Common myeloid progenitor, CD34-positive (primary cell): ENCODE measurements at regions not wholly inside any gene's neighbourhood (a gene's known extent, or its start where the extent isn't known, plus 50 kb on each side); places are given as distances from the start of the nearest gene placed in this dataset.

Source experiments
- CTCF ChIA-PET: fragments of 350-600 bp; sonication (Branson Sonifier 250); formaldehyde crosslinking; loops from one replicate; lab custom pipeline; 2021; ENCODE audit warnings: antibody characterized with exemption; lab: Charles Lee
- POLR2A ChIA-PET: fragments of 350-600 bp; sonication (Branson Sonifier 250); formaldehyde crosslinking; loops from one replicate; lab custom pipeline; 2021; ENCODE audit warnings: antibody characterized with exemption; lab: Charles Lee
- DNase-seq, 3 donors: peaks; one replicate each; pipeline versions ENCODE4 v3.0.0 to v3.0.0-alpha.2; 2013
- H3K27ac ChIP-seq, 2 experiments: 1 replicate in 1 of 2; 2 replicates in 1 of 2; pipeline ENCODE4 v1.7.0; 2013; ENCODE audit warnings: inconsistent platforms in 2 of 2, low read length in 2 of 2, mild to moderate bottlenecking in 2 of 2, low read depth in 1 of 2, moderate library complexity in 1 of 2; ENCODE audit not compliant: severe bottlenecking in 2 of 2, insufficient read depth in 1 of 2, poor library complexity in 1 of 2
- H3K27me3 ChIP-seq, 5 experiments: replicated peaks in 2 of 5; 1 replicate in 3 of 5; 2 replicates in 2 of 5; pipeline versions ENCODE4 v1.6.1 to v1.7.0; 2013; ENCODE audit warnings: low read length in 4 of 5, mild to moderate bottlenecking in 2 of 5, moderate library complexity in 2 of 5, inconsistent platforms in 1 of 5; ENCODE audit not compliant: insufficient read depth in 5 of 5, control insufficient read depth in 4 of 5
- H3K36me3 ChIP-seq, 4 experiments: 1 replicate in 2 of 4; 2 replicates in 2 of 4; pipeline versions ENCODE4 v1.6.1 to v1.7.0; 2013; ENCODE audit warnings: low read length in 3 of 4, control low read depth in 1 of 4, mild to moderate bottlenecking in 1 of 4; ENCODE audit not compliant: control insufficient read depth in 4 of 4, insufficient read depth in 4 of 4
- H3K4me1 ChIP-seq, 4 experiments: 1 replicate in 3 of 4; 2 replicates in 1 of 4; pipeline versions ENCODE4 v1.6.1 to v1.7.1; 2013; ENCODE audit warnings: low read length in 3 of 4, mild to moderate bottlenecking in 3 of 4, control low read depth in 1 of 4, inconsistent platforms in 1 of 4, moderate library complexity in 1 of 4; ENCODE audit not compliant: control insufficient read depth in 4 of 4, insufficient read depth in 4 of 4; ENCODE audit errors: control extremely low read depth in 1 of 4
- H3K4me3 ChIP-seq, 7 experiments: 1 replicate in 4 of 7; 2 replicates in 3 of 7; pipeline versions ENCODE4 v1.5.1 to v1.7.0; 2013; ENCODE audit warnings: mild to moderate bottlenecking in 7 of 7, low read length in 6 of 7, moderate library complexity in 6 of 7, inconsistent platforms in 2 of 7, low read depth in 2 of 7, control low read depth in 1 of 7; ENCODE audit not compliant: insufficient read depth in 4 of 7, control insufficient read depth in 1 of 7; ENCODE audit errors: extremely low read depth in 1 of 7
- H3K9me3 ChIP-seq, 5 experiments: 1 replicate in 4 of 5; 2 replicates in 1 of 5; pipeline versions ENCODE4 v1.6.1 to v1.7.1; 2013; ENCODE audit warnings: low read length in 4 of 5, mild to moderate bottlenecking in 2 of 5, inconsistent platforms in 1 of 5, low read depth in 1 of 5, moderate library complexity in 1 of 5; ENCODE audit not compliant: control insufficient read depth in 4 of 5, insufficient read depth in 2 of 5; ENCODE audit errors: control extremely low read depth in 1 of 5
- WGBS: methylation state at CpG from one replicate; pipeline ENCODE4 v1.1.5; 2013; ENCODE audit not compliant: insufficient coverage; 5-methylcytosine and 5-hydroxymethylcytosine counted together

- POLR2A ChIA-PET = no interaction called here
- WGBS = 80% methylated on average over 5 of the region's 8 CpGs
Observed at GRCh38 chr11:130623670-130624668, 175.5 kb downstream of the ADAMTS15 start.

GRCh38 chr11:130624971-130625544, 176.6 kb downstream of the ADAMTS15 start:
- Histone ChIP-seq H3K27ac (no peak overlapping the region), H3K9me3 (no peaks in the 10 kb centered on the region), H3K27me3 (peaks cover 0 to 6% (median 0%) of the 10 kb centered on the region in 5 experiments), H3K4me1 (no peaks in the 10 kb centered on the region), H3K4me3 (no peak overlapping the region), H3K36me3 (no peaks in the 10 kb centered on the region)
- DNase-seq = no peak
- WGBS = 98% methylated on average over 9 of the region's 11 CpGs
- ChIA-PET POLR2A (no interaction called here), CTCF (interaction anchor here (1.1 kb wide), 1 partner anchor 22 kb away, joined by 3 read pairs; no protein-coding TSS in a partner anchor)

More at GRCh38 chr11:130623670-130624668, 175.5 kb downstream of the ADAMTS15 start:
- H3K27ac ChIP-seq = no peak overlapping the region
- H3K4me3 ChIP-seq = no peak overlapping the region
- H3K36me3 ChIP-seq = no peaks in the 10 kb centered on the region
- CTCF ChIA-PET = interaction anchor here (1.1 kb wide), 1 partner anchor 21 kb away, joined by 3 read pairs; no protein-coding TSS in a partner anchor
- H3K9me3 ChIP-seq = no peaks in the 10 kb centered on the region
- DNase-seq = no peak
- H3K27me3 ChIP-seq = peaks cover 0 to 3% (median 0%) of the 10 kb centered on the region in 5 experiments
- H3K4me1 ChIP-seq = no peaks in the 10 kb centered on the region

- Histone ChIP-seq H3K36me3 (no peaks in the 10 kb centered on the region), H3K9me3 (no peaks in the 10 kb centered on the region), H3K4me1 (no peaks in the 10 kb centered on the region), H3K27ac (no peak overlapping the region), H3K27me3 (peaks cover 0 to 6% (median 0%) of the 10 kb centered on the region in 5 experiments), H3K4me3 (no peak overlapping the region)
- DNase-seq = no peak
- 87% methylated on average over 10 of the region's 15 CpGs for WGBS
- POLR2A ChIA-PET = no interaction called here
- CTCF ChIA-PET = interaction anchor here (1.1 kb wide), 1 partner anchor 23 kb away, joined by 3 read pairs; no protein-coding TSS in a partner anchor
Observed at GRCh38 chr11:130625578-130626306, 177.3 kb downstream of the ADAMTS15 start.

- CTCF ChIA-PET = no interaction called here
- H3K27ac ChIP-seq = no peak overlapping the region
- DNase-seq = no peak
- H3K9me3 ChIP-seq = no peaks in the 10 kb centered on the region
- 80% methylated on average over 1 of the region's 9 CpGs for WGBS
- POLR2A ChIA-PET = no interaction called here
- peaks cover 0 to 6% (median 0%) of the 10 kb centered on the region in 5 experiments for H3K27me3 ChIP-seq
- H3K4me1 ChIP-seq = no peaks in the 10 kb centered on the region
- no peaks in the 10 kb centered on the region for H3K36me3 ChIP-seq
- no peak overlapping the region for H3K4me3 ChIP-seq
Observed at GRCh38 chr11:130629039-130629438, 180.6 kb downstream of the ADAMTS15 start.

- Histone ChIP-seq H3K27me3 (peaks cover 0 to 7% (median 2%) of the 10 kb centered on the region in 5 experiments), H3K4me3 (no peak overlapping the region), H3K36me3 (no peaks in the 10 kb centered on the region), H3K27ac (no peak overlapping the region), H3K9me3 (no peaks in the 10 kb centered on the region), H3K4me1 (no peaks in the 10 kb centered on the region)
- no peak for DNase-seq
- 100% methylated on average over 1 of the region's 3 CpGs for WGBS
- ChIA-PET CTCF (no interaction called here), POLR2A (no interaction called here)
Observed at GRCh38 chr11:130631119-130631518, 182.7 kb downstream of the ADAMTS15 start.

GRCh38 chr11:130633466-130633865, 185.0 kb downstream of the ADAMTS15 start:
- POLR2A ChIA-PET = no interaction called here
- 100% methylated on average over 1 of the region's 2 CpGs for WGBS
- H3K27ac ChIP-seq = no peak overlapping the region
- H3K4me1 ChIP-seq = no peaks in the 10 kb centered on the region
- H3K27me3 ChIP-seq = peaks cover 0 to 7% (median 2%) of the 10 kb centered on the region in 5 experiments
- H3K4me3 ChIP-seq = no peak overlapping the region
- DNase-seq = no peak
- H3K36me3 ChIP-seq = no peaks in the 10 kb centered on the region
- no peaks in the 10 kb centered on the region for H3K9me3 ChIP-seq
- CTCF ChIA-PET = no interaction called here
